ENCODE measurements at regions not wholly inside any gene's neighbourhood (a gene's known extent, or its start where the extent isn't known, plus 50 kb on each side); places are given as distances from the start of the nearest gene placed in this dataset.
A peak's percentile ranks its signal among the peaks of the same experiment; 100 is the strongest.

DNA sequence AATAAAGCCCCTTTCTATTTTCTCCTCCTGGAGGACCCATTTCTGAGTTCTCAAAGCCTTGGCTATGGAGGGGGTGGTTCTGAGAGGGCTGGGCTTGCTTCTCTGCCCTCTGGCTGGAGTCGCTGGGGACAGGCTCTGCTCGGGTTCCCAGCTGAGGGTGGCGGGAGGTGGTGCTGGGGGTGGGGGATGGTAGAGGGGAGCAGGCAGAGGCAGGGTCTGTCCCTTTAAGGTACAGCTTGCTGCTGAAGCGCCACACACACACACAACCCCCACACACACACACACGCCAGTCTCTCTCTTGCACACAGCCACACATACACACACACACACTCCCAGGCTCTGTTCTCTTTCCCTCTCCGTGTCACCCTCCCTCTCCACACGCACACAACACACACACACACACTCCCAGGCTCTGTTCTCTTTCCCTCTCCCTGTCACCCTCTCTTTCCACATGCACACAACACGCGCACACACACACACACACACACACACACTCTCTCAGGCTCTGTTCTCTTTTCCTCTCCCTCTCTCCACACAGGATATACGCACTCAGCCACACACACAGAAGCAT is 69.8 kb upstream of the SSBP3 start (continued):
- TF ChIP-seq, protein P1, sequence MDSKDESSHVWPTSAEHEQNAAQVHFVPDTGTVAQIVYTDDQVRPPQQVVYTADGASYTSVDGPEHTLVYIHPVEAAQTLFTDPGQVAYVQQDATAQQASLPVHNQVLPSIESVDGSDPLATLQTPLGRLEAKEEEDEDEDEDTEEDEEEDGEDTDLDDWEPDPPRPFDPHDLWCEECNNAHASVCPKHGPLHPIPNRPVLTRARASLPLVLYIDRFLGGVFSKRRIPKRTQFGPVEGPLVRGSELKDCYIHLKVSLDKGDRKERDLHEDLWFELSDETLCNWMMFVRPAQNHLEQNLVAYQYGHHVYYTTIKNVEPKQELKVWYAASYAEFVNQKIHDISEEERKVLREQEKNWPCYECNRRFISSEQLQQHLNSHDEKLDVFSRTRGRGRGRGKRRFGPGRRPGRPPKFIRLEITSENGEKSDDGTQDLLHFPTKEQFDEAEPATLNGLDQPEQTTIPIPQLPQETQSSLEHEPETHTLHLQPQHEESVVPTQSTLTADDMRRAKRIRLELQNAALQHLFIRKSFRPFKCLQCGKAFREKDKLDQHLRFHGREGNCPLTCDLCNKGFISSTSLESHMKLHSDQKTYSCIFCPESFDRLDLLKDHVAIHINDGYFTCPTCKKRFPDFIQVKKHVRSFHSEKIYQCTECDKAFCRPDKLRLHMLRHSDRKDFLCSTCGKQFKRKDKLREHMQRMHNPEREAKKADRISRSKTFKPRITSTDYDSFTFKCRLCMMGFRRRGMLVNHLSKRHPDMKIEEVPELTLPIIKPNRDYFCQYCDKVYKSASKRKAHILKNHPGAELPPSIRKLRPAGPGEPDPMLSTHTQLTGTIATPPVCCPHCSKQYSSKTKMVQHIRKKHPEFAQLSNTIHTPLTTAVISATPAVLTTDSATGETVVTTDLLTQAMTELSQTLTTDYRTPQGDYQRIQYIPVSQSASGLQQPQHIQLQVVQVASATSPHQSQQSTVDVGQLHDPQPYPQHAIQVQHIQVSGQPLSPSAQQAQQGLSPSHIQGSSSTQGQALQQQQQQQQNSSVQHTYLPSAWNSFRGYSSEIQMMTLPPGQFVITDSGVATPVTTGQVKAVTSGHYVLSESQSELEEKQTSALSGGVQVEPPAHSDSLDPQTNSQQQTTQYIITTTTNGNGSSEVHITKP (IDR thresholded peaks at IDR 0.05; ENCODE audit: partially characterized antibody): no peak
- TF ChIP-seq TCF3 (CRISPR knock-in tag; IDR thresholded peaks at IDR 0.05): no peak
- TF ChIP-seq ZNF444 (CRISPR knock-in tag; IDR thresholded peaks at IDR 0.05): no peak
- no peak for TF ChIP-seq ZKSCAN1 (IDR thresholded peaks at IDR 0.05; ENCODE audit: low read depth, low read length)
- no peak; a peak in 1 of 4 replicates for TF ChIP-seq KDM1A (IDR thresholded peaks at IDR 0.05)
- TF ChIP-seq NCOA4 (IDR thresholded peaks at IDR 0.05; ENCODE audit: partially characterized antibody): peak; percentile 79
- no peak for TF ChIP-seq TSC22D4 (tag; IDR thresholded peaks at IDR 0.05)
- no peak for TF ChIP-seq ZNF695 (CRISPR knock-in tag; IDR thresholded peaks at IDR 0.05)
- TF ChIP-seq POLR2B (IDR thresholded peaks at IDR 0.05; ENCODE audit: low read depth, partially characterized antibody): no peak
- TF ChIP-seq PHF8 (IDR thresholded peaks at IDR 0.05; ENCODE audit: borderline replicate concordance, low read length): no peak
- TF ChIP-seq, protein P2, sequence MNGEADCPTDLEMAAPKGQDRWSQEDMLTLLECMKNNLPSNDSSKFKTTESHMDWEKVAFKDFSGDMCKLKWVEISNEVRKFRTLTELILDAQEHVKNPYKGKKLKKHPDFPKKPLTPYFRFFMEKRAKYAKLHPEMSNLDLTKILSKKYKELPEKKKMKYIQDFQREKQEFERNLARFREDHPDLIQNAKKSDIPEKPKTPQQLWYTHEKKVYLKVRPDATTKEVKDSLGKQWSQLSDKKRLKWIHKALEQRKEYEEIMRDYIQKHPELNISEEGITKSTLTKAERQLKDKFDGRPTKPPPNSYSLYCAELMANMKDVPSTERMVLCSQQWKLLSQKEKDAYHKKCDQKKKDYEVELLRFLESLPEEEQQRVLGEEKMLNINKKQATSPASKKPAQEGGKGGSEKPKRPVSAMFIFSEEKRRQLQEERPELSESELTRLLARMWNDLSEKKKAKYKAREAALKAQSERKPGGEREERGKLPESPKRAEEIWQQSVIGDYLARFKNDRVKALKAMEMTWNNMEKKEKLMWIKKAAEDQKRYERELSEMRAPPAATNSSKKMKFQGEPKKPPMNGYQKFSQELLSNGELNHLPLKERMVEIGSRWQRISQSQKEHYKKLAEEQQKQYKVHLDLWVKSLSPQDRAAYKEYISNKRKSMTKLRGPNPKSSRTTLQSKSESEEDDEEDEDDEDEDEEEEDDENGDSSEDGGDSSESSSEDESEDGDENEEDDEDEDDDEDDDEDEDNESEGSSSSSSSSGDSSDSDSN (IDR thresholded peaks at IDR 0.05; ENCODE audit: borderline replicate concordance in 1 of 2, low read depth in 2 of 2, low read length in 2 of 2): no peak
- no peak for TF ChIP-seq CEBPB (tag; IDR thresholded peaks at IDR 0.05)
- no peak for TF ChIP-seq ZNF274 (IDR thresholded peaks at IDR 0.05; ENCODE audit: borderline replicate concordance, low read depth, low read length)
- TF ChIP-seq MCM2 (IDR thresholded peaks at IDR 0.05; ENCODE audit: low read depth): no peak
- TF ChIP-seq PRMT5 (CRISPR knock-in tag; IDR thresholded peaks at IDR 0.05): no peak
- no peak for TF ChIP-seq TEAD4 (IDR thresholded peaks at IDR 0.05; ENCODE audit: low read length)
- TF ChIP-seq TEAD4 (CRISPR knock-in tag; IDR thresholded peaks at IDR 0.05; ENCODE audit: borderline replicate concordance): no peak
- TF ChIP-seq NRF1 (conservative IDR thresholded peaks at IDR 0.05 in 1 of 2, IDR thresholded peaks at IDR 0.05 in 1 of 2): no peak
- no peak for TF ChIP-seq ZBTB7A (IDR thresholded peaks at IDR 0.05; ENCODE audit: borderline replicate concordance, control insufficient read depth, low read depth, low read length)
- no peak for TF ChIP-seq SIX5 (IDR thresholded peaks at IDR 0.05; ENCODE audit: borderline replicate concordance in 1 of 2, insufficient read depth in 1 of 2, low read depth in 1 of 2, low read length in 2 of 2)
- TF ChIP-seq POLR3A (IDR thresholded peaks at IDR 0.05; ENCODE audit: borderline replicate concordance, extremely low read depth, insufficient read depth, insufficient read length): no peak
- no peak for TF ChIP-seq PTTG1 (tag; IDR thresholded peaks at IDR 0.05; ENCODE audit: low read depth)
- TF ChIP-seq, protein P3, sequence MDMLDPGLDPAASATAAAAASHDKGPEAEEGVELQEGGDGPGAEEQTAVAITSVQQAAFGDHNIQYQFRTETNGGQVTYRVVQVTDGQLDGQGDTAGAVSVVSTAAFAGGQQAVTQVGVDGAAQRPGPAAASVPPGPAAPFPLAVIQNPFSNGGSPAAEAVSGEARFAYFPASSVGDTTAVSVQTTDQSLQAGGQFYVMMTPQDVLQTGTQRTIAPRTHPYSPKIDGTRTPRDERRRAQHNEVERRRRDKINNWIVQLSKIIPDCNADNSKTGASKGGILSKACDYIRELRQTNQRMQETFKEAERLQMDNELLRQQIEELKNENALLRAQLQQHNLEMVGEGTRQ (CRISPR knock-in tag; IDR thresholded peaks at IDR 0.05): no peak

Measured in K562 (cell line).